IMR-90 (cell line): ENCODE measurements at regions not wholly inside any gene's neighbourhood (a gene's known extent, or its start where the extent isn't known, plus 50 kb on each side); places are given as distances from the start of the nearest gene placed in this dataset.
A peak's percentile ranks its signal among the peaks of the same experiment; 100 is the strongest.

Source experiments
- ATAC-seq: fragments of 200-7000 bp; cut with Tn5 transposase; 2 replicates; pipeline ENCODE4 v1.9.1; 2020; ENCODE audit warnings: low read depth, mild to moderate bottlenecking, moderate library complexity
- BruUV-seq: library from RNA; stranded (reverse); fragments of 400-500 nt; replicated peaks from 2 replicates; lab custom pipeline; 2021; lab: Mats Ljungman, UMichigan
- CTCF ChIA-PET: fragments of 300-600 bp; formaldehyde crosslinking; extraction: SDS; loops from one replicate; lab custom pipeline; 2021; ENCODE audit warnings: antibody characterized with exemption; lab: Yijun Ruan, JAX
- POLR2A ChIA-PET: fragments of 300-600 bp; sonication (Branson Sonifier 250); formaldehyde crosslinking; loops from one replicate; lab custom pipeline; 2022; ENCODE audit warnings: antibody characterized with exemption; ENCODE audit not compliant: unreplicated experiment; lab: Charles Lee
- DNase-seq: peaks from one replicate; pipeline ENCODE4 v3.0.0; 2013
- H2AFZ ChIP-seq: replicated peaks from 2 replicates; pipeline ENCODE3; 2013; ENCODE audit warnings: low read length, mild to moderate bottlenecking; ENCODE audit not compliant: poor library complexity
- H2AK5ac ChIP-seq: 2 replicates; pipeline ENCODE4 v1.6.1; 2013; ENCODE audit warnings: low read depth, low read length, inconsistent platforms
- H2AK9ac ChIP-seq: replicated peaks from 2 replicates; pipeline ENCODE3; 2013; ENCODE audit warnings: mild to moderate bottlenecking, low read depth, low read length, moderate library complexity; ENCODE audit not compliant: poor library complexity
- H2BK120ac ChIP-seq: 2 replicates; pipeline ENCODE4 v1.6.1; 2013; ENCODE audit warnings: low read depth, low read length, inconsistent platforms
- H2BK15ac ChIP-seq: 3 replicates; pipeline ENCODE4 v1.6.1; 2013; ENCODE audit warnings: low read depth, low read length, inconsistent platforms
- H2BK20ac ChIP-seq: 2 replicates; pipeline ENCODE4 v1.6.1; 2013; ENCODE audit warnings: low read depth, mild to moderate bottlenecking, inconsistent platforms, low read length, moderate library complexity
- H2BK5ac ChIP-seq: 2 replicates; pipeline ENCODE4 v1.6.1; 2013; ENCODE audit warnings: mild to moderate bottlenecking, low read depth, low read length, inconsistent platforms; ENCODE audit not compliant: poor library complexity, severe bottlenecking
- H3K14ac ChIP-seq: replicated peaks from 2 replicates; pipeline ENCODE4 v1.6.1; 2013; ENCODE audit warnings: low read depth, low read length, inconsistent platforms
- H3K18ac ChIP-seq: 2 replicates; pipeline ENCODE4 v1.6.1; 2013; ENCODE audit warnings: low read depth, low read length, control low read depth
- H3K23ac ChIP-seq: 2 replicates; pipeline ENCODE4 v1.6.1; 2013; ENCODE audit warnings: low read depth, low read length, inconsistent platforms
- H3K27ac ChIP-seq: 2 replicates; pipeline ENCODE4 v1.5.1; 2013; ENCODE audit warnings: mild to moderate bottlenecking, control low read depth, low read length; ENCODE audit not compliant: insufficient read depth
- H3K27me3 ChIP-seq: 2 replicates; pipeline ENCODE4 v1.6.1; 2013; ENCODE audit warnings: low read length; ENCODE audit not compliant: control insufficient read depth, insufficient read depth
- H3K36me3 ChIP-seq: 2 replicates; pipeline ENCODE4 v1.6.1; 2013; ENCODE audit warnings: low read length, mixed read lengths; ENCODE audit not compliant: control insufficient read depth, insufficient read depth
- H3K4ac ChIP-seq: 2 replicates; pipeline ENCODE4 v1.6.1; 2013; ENCODE audit warnings: low read depth, low read length, inconsistent platforms
- H3K4me1 ChIP-seq: 2 replicates; pipeline ENCODE4 v1.6.1; 2013; ENCODE audit warnings: low read length, mixed read lengths; ENCODE audit not compliant: control insufficient read depth, insufficient read depth
- H3K4me2 ChIP-seq: 2 replicates; pipeline ENCODE4 v1.6.1; 2013; ENCODE audit warnings: low read depth, mild to moderate bottlenecking, control low read depth, low read length, moderate library complexity
- H3K4me3 ChIP-seq: 2 replicates; pipeline ENCODE4 v1.5.1; 2013; ENCODE audit warnings: low read depth, mild to moderate bottlenecking, control low read depth, low read length, moderate library complexity; ENCODE audit not compliant: insufficient read depth
- H3K56ac ChIP-seq: 2 replicates; pipeline ENCODE4 v1.6.1; 2013; ENCODE audit warnings: low read length, inconsistent platforms; ENCODE audit not compliant: insufficient read depth; ENCODE audit errors: extremely low read depth
- H3K79me1 ChIP-seq, 2 experiments: 2 replicates each; pipeline ENCODE4 v1.6.1; 2013; ENCODE audit warnings: low read length in 2 of 2, inconsistent platforms in 1 of 2, low read depth in 1 of 2
- H3K9ac ChIP-seq: 2 replicates; pipeline ENCODE4 v1.6.1; 2013; ENCODE audit warnings: low read depth, low read length, control low read depth
- H3K9me1 ChIP-seq: 2 replicates; pipeline ENCODE4 v1.6.1; 2013; ENCODE audit warnings: low read length, inconsistent platforms; ENCODE audit not compliant: insufficient read depth
- H3K9me3 ChIP-seq: 2 replicates; pipeline ENCODE4 v1.6.1; 2013; ENCODE audit warnings: low read length; ENCODE audit not compliant: control insufficient read depth, insufficient read depth
- H4K20me1 ChIP-seq: 2 replicates; pipeline ENCODE4 v1.6.1; 2013; ENCODE audit warnings: low read length, inconsistent platforms; ENCODE audit not compliant: insufficient read depth
- H4K5ac ChIP-seq: 2 replicates; pipeline ENCODE4 v1.6.1; 2013; ENCODE audit warnings: mild to moderate bottlenecking, low read depth, low read length, control low read depth
- H4K8ac ChIP-seq, 2 experiments: 2 replicates each; pipeline ENCODE4 v1.6.1; 2013; ENCODE audit warnings: low read depth in 2 of 2, low read length in 2 of 2, control low read depth in 1 of 2, inconsistent platforms in 1 of 2
- H4K91ac ChIP-seq: 2 replicates; pipeline ENCODE4 v1.6.1; 2013; ENCODE audit warnings: low read depth, low read length, inconsistent platforms; ENCODE audit not compliant: insufficient read depth
- CEBPB ChIP-seq: IDR thresholded peaks from 2 replicates; pipeline ENCODE4 v1.6.1; 2012; ENCODE audit warnings: low read depth, low read length, improper control_type of control experiment
- FOS ChIP-seq: fragments of 150-350 bp; IDR thresholded peaks from 2 replicates; pipeline ENCODE4 v1.6.1; 2016; ENCODE audit warnings: low read depth, low read length
- NFE2L2 ChIP-seq: fragments of 150-350 bp; IDR thresholded peaks from 2 replicates; pipeline ENCODE4 v1.6.1; 2016; ENCODE audit warnings: low read depth, mild to moderate bottlenecking, low read length
- POLR2A ChIP-seq: IDR thresholded peaks from 2 replicates; pipeline ENCODE4 v1.6.1; 2012; ENCODE audit warnings: mild to moderate bottlenecking, low read depth, low read length
- RAD21 ChIP-seq: IDR thresholded peaks from 2 replicates; pipeline ENCODE4 v1.6.1; 2012; ENCODE audit warnings: low read length, improper control_type of control experiment
- RFX5 ChIP-seq: IDR thresholded peaks from 2 replicates; pipeline ENCODE4 v1.8.0; 2012; ENCODE audit warnings: low read depth, mild to moderate bottlenecking, low read length, moderate library complexity
- WGBS, 2 experiments: methylation state at CpG; one replicate each; pipeline versions ENCODE4 v1.1.5 to v1.1.7; 2013; ENCODE audit warnings: missing lambda C conversion rate in 2 of 2; ENCODE audit not compliant: insufficient read length in 1 of 2; ENCODE audit errors: extremely low coverage in 2 of 2; 5-methylcytosine and 5-hydroxymethylcytosine counted together
- dilution Hi-C: fragments of 300-500 bp; cut with HindIII; formaldehyde crosslinking; loops from one replicate; pipeline ENCODE4 v1.14.3; 2018; ENCODE audit warnings: low sequenced_read_pairs; ENCODE audit not compliant: unreplicated experiment
- in situ Hi-C: fragments of 300-500 bp; cut with MboI; formaldehyde crosslinking; loops from 3 replicates; pipeline ENCODE4 v1.14.3; 2019; ENCODE audit warnings: low sequenced_read_pairs, inconsistent platforms, mixed read lengths
- intact Hi-C: fragments of 100-400 bp; cut with micrococcal nuclease; formaldehyde crosslinking; loops from 2 replicates; pipeline ENCODE4 v1.10.0; 2022
- TF ChIP-seq, protein P1 (sequence below): fragments of 150-350 bp; IDR thresholded peaks from 2 replicates; pipeline ENCODE4 v1.6.1; 2016; ENCODE audit warnings: low read depth, mild to moderate bottlenecking, low read length, moderate library complexity, borderline replicate concordance

GRCh38 chr16:86930001-86930400, 351.7 kb downstream of the FOXL1 start (continued):
- TF ChIP-seq, protein P1, sequence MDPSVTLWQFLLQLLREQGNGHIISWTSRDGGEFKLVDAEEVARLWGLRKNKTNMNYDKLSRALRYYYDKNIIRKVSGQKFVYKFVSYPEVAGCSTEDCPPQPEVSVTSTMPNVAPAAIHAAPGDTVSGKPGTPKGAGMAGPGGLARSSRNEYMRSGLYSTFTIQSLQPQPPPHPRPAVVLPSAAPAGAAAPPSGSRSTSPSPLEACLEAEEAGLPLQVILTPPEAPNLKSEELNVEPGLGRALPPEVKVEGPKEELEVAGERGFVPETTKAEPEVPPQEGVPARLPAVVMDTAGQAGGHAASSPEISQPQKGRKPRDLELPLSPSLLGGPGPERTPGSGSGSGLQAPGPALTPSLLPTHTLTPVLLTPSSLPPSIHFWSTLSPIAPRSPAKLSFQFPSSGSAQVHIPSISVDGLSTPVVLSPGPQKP: no peak
- no peak for TF ChIP-seq RFX5
- TF ChIP-seq POLR2A: no peak

DNA sequence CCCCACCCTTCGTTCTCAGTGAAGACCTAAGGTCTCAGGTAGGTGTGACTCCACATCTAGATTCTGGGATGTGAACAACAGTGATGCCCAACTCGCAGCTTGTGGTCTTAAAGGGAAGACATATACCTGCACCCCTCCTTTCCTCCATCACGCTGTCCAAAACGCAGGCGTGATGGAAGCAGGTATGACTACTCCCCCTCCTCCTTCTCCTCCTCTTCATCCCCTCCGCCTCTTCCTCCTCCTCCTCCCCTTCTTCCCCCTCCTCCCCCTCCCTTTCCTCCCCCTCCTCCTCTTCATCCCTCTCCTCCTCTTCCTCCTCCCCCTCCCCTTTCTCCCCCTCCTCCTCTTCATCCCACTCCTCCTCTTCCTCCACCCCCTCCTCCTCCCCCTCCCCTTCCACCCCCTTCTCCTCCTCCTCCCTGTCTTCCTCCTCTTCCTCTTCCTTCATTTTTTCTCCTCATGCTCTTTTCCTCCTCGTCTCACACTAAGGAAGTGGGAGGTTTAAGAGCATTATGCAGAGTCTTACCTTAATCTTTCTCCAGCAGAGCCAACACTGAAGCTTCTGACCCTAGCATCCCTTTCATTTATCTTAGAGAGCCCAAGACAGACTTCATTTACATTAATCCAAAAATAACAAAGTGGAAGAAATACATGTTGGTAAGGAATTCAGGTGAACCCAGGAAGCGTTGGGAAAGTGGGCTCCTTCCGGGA, 352.5 kb downstream of the FOXL1 start:
- peak overlapping the region; percentile 98 for H2BK20ac ChIP-seq
- peak overlapping the region; percentile 99 for H2AK5ac ChIP-seq
- BruUV-seq: no TSS peak
- no peak overlapping the region for H4K5ac ChIP-seq
- peak overlapping the region; percentile 80 for H2AK9ac ChIP-seq
- H2BK120ac ChIP-seq: peak overlapping the region; percentile 99
- WGBS, 2 experiments: no CpG with 5 or more reads among the region's 9 CpGs
- peaks cover 28% of the 10 kb centered on the region for H3K4me1 ChIP-seq
- no peaks in the 10 kb centered on the region for H3K27me3 ChIP-seq
- H2BK15ac ChIP-seq: peak overlapping the region; percentile 81
- no peaks in the 10 kb centered on the region for H3K36me3 ChIP-seq
- H3K27ac ChIP-seq: peak overlapping the region; percentile 55
- peak overlapping the region; percentile 22; the same call in 1 of the 2 replicates for H3K23ac ChIP-seq
- peak overlapping the region; percentile 57; the same call in 1 of the 2 replicates for H3K56ac ChIP-seq
- peak overlapping the region; percentile 99 for H3K4ac ChIP-seq
- in situ Hi-C loops: no loop called here
- H3K9me1 ChIP-seq: peaks cover 32% of the 10 kb centered on the region
- H4K91ac ChIP-seq: peak overlapping the region; percentile 92
- dilution Hi-C loops: no loop called here
- H3K79me1 ChIP-seq: peaks cover 4 to 28% of the 10 kb centered on the region in 2 experiments; a peak in 3 of 4 replicates
- peak overlapping the region; percentile 26 for H3K4me2 ChIP-seq
- H2BK5ac ChIP-seq: peak overlapping the region; percentile 79
- H3K9ac ChIP-seq: 0 out of 2 replicates have a peak overlapping the region, but pooled peaks have one; percentile 8
- ATAC-seq (peak; percentile 1; the same call in 1 of the 2 replicates), DNase-seq (no peak)
- peak overlapping the region; percentile 71 to 80 for H4K8ac ChIP-seq
- H3K9me3 ChIP-seq: no peaks in the 10 kb centered on the region
- H2AFZ ChIP-seq: peak overlapping the region; percentile 86
- intact Hi-C loops: no loop called here
- CTCF ChIA-PET: no interaction called here
- H3K4me3 ChIP-seq: no peak overlapping the region
- TF ChIP-seq CEBPB: no peak
- TF ChIP-seq RAD21: no peak
- TF ChIP-seq, protein P1: no peak
- no peak for TF ChIP-seq NFE2L2
- no peak for TF ChIP-seq FOS
- POLR2A ChIA-PET: no interaction called here
- H3K18ac ChIP-seq: peak overlapping the region; percentile 42
- no peaks in the 10 kb centered on the region for H4K20me1 ChIP-seq
- H3K14ac ChIP-seq: peak overlapping the region; percentile 96
